CD4-positive, alpha-beta T cell treated with Interleukin-15 for 4 hours (primary cell): ENCODE measurements at regions not wholly inside any gene's neighbourhood (a gene's known extent, or its start where the extent isn't known, plus 50 kb on each side); places are given as distances from the start of the nearest gene placed in this dataset.

Source experiments
- DNase-seq: peaks from one replicate; pipeline ENCODE4 v3.0.0-alpha.2; 2020; ENCODE audit warnings: low spot score

DNA sequence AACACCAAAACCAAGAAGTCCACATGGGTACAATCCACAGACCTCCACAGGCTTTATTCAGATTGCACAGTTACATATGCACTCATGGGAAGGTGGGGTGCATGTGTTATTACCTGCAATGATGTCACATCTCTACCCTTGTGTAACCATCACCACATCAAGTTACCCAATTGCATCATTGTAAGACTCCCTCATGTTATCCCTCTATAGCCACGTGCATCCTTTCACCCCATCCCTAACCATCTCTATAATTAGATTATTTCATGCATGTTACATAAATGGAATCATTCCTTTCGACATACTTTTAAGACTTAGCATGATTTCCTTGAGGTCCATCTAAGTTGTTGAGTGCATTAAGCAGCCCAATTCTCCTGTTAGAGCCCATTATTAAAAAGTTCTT is 408.2 kb upstream of the C16orf82 start:
- DNase-seq: no peak

DNA sequence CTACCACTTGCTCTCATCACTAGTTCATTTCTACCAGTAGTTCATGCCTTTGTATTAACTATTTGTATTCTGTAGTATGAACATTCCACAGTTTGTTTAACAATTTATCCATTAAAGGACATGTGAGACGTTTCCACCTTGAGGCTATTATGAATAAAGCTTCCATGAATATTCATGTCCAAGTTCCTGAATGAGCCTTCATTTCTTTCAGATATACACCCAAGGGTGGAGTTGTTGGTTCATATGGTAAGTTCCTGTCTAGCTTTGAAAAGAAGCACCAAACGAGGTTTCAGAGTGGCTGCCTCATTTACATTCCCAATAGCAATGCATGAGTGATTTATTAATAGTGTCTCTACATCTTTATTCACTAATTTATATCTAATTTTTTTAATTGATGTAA is 407.8 kb upstream of the C16orf82 start:
- DNase-seq: no peak

DNA sequence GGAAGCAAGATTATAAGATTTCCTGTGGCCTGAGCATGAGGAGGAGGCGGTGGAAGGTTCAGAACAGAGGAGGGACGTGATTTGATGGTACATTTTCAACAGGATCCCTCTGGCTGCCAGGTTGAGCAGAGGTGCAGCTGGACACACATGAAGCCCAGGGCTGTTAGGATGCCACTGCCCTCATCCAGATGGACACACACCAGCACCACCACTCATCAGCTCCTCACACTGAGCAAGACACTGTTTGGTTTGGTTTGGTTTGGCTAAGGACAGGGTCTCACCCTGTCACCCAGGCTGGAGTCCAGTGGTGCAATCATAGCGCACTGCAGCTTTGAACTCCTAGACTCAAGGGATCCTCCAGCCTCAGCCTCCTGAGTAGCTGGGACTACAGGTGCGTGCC is 402.6 kb upstream of the C16orf82 start:
- no peak for DNase-seq

DNA sequence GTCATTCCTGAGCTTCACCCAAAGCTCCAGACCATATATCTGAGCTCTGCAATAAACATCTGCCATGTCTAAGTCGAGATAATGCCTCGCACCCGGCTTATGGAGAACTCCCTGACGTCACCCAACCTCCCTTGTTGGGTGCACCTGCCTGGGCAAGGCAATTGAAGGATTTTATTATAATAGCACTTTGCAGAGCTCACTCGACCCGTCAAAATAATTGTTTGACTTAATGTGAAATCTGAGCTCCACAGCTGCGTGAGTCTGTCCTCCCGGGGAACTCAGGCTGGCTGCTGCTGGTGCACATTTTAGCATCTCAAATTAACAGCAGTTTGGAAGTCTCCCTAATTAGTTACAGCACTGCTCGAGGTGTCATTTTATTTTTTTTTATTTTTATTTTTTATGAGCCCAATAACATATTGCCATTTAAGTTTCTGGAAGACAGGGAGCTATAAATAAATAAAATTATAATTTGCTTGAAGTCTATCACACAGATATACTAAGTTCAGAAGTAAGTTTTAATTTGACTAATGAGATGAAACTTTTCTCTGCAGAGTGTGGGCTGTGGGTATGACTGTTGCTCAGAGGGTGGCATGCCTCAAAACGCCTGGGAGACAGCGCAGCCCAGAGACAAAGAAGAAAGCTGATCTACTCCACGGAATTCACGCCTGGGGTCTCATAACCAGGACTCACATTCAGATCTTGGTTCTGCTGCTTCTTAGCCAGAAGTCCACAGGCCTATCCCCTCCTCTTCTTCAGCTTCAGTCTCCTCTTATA is 401.4 kb upstream of the C16orf82 start:
- DNase-seq: no peak

DNA sequence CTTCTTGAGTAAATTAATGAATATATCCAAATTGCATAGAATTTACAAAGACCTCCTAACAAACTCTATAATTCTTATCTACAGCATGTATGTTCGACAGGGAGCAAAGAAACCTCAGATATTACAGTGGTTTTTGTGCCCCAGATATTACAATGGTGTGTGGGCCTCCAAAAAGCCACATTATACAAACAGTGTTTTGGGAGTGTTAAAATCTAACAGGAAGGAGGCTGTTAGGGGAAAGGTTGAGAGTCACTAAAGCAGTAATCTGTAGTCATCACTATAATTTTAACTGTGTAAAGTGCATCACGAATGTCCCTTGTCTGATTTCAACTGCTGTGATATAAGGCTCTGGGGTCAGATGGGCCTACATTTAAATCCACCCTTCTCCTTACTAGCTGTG is 400.2 kb upstream of the C16orf82 start:
- no peak for DNase-seq

DNA sequence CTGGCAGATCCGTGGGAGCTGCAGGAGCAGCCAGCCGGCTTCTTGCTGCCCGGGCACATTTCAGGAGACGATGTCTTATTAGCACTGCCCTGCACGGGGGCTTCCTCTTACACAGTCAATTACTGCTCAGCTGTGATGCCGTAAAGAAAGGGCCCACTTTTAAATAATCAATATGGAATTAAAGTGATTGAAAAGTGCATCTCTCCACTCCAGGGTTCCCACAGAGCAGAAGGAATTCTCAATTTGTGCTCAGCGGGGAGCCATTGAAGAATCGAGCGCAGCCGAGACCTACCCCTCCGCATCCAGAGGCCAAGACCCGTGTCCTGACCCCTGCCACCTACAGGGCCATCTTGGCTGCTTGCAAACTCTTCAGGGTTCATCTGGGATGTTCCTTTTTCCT is 399.4 kb upstream of the C16orf82 start:
- DNase-seq: no peak

DNA sequence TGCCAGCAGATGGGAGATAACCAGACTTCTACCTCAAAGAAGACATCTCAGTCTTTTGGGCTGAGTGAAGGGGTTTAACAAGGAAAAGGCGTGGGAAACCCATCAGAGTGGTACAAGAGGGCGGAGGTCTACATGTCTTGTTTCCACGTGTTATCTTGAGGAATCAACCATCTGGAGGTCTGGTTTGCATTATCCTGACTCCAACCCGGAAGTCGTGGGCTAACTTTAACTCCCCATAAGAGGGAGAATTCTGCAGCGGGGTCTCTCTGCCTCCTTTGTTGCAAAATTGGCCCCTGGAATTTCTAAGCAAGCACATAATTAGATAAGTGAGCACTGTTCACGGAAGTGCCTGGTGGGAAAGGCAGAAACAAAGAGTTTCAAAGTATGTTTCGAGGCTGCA is 398.7 kb upstream of the C16orf82 start:
- DNase-seq: no peak

DNA sequence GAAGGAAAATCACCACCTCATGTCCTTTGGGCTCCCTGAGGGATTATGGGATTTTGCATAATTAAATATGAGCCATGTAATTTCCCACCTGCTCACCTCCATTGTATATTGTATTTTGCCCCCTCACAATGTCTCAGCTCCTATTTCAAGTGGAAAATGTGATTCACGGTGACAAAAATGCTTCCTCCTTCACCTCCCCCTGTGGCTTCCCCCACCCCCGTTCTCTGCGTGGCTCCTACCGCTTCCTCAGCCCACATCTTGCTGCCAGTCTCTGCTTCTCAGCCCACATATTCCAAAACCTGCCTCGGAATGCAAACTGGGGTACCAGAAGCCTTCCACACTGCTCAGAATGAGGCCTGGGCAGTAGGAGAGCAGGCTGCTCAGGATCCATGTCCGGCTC is 394.5 kb upstream of the C16orf82 start:
- no peak for DNase-seq

DNA sequence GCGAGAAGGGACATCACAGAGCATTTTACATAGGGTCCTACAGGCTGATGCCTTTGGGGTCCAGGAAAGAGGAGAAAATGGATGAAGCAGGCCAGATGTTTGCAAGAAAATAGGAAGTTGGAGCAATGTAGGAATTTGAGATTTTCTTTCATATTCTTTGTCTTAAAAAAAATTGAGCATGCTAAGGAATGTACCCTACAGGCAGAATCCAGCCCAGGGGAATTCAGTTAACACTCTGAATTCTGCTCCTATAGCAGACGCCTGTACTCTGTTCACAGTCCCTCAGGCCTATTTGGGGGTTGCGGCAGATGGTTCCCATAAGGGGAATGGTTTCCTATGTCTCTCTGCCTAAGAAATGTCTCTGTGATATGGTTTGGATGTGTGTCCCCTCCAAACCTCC is 393.7 kb upstream of the C16orf82 start:
- DNase-seq: no peak

DNA sequence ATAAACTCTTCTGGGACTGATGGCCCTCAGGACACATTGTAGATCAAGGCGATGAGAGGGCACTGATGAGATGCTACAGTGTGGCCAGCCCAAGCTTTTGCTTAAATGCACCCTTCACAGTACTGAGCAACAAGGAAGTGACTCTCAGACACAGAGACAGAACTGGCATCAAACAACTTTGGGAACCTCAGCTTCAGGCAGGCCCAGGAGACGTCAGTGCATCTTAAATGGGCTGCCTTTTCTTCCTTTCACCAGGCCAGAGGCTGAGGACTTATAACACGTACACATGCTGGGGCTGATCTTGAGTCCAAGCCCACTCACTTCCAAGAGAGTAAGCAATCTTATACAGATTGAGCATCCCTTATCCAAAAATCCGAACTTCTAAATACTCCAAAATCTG is 386.1 kb upstream of the C16orf82 start:
- DNase-seq: no peak

DNA sequence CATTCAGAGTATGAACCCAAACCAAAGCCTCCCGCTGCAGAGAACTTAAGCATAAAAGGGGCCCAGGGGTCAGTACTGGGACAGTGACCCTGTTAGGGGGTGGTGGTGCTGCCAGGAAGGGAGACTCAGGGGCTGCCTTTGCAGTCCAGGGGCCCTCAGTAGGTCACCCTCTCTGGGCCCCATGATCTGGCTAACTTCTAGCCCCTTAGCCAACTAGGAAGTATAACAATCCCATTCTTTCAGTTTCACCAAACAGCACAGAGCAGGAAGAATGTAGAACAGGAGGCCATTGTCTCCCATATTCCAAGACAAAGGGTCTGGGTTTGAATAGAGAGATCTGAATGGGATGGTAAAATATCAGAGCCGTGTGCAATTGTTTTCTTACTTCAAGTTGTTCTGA is 378.6 kb upstream of the C16orf82 start:
- no peak for DNase-seq

DNA sequence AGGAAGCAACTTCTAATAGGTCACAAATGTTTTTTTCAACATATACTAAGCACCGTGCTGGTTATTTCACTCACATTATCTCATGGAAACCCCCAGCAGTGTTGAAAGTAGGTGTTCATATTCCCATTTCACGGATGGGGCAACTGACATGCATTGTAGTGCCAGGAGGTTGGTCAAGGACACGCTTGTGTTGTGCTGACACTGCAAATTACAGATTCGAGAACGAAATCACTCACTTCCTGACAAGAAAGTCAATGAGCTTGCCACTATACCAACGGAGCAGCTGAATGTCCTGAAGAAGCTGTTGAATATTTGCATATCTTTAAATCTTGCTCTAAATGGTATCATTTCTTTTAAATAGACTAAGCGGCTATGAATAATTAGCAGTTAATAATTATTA is 378.0 kb upstream of the C16orf82 start:
- no peak for DNase-seq

DNA sequence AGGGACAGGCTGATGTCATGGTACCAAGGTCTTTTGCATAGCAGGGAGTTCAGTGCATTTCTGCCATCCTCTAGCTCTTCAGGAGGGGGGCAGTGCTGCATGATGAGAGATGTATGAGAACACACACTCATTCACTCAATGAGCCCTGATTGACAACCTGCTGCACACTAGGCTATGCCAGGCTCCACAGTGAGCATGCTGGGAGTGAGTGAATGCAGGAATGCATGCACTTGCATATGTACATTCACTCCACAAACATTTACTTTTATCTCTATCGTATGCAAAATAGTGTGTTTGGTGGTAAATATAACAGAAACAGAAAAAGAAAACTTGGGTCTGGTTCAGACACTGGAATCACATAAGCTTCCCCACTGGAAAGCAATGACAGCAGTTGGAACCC is 374.1 kb upstream of the C16orf82 start:
- no peak for DNase-seq

DNA sequence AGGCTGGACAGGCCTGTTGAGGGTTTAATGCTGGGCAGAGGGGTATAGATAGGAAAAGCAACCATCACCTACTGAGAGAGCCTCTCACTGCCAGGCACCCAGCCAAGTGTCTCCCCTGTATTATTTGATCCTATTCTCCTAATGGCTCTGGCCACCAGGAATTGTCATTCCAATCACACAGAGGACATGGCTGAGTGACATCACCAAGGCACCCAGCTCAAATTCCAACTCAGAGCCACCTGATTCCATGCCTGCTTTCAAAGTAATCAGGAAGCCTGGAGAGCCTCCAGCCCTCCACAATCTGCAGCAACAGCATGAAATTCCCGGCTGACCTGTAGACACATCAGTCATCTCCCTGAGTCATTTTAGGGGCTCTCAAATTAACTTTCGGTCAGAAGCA is 368.9 kb upstream of the C16orf82 start:
- DNase-seq: no peak

DNA sequence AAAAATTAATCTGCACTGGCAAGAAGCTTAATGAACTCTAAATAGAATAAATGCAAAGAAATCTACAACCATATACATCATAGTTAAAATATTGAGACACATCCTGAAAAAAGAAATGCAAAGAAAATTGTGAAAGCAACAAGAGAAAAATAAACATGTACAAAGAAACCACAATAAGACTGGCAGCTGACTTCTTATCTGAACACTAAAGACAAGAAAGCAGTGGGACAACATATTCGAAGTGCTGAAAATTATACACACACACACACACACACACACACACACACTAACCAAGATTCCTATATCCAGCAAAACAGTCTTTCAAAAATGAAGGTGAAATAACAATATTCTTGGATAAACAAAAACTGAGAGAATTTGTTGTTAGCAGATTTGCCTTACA is 366.5 kb upstream of the C16orf82 start:
- no peak for DNase-seq

DNA sequence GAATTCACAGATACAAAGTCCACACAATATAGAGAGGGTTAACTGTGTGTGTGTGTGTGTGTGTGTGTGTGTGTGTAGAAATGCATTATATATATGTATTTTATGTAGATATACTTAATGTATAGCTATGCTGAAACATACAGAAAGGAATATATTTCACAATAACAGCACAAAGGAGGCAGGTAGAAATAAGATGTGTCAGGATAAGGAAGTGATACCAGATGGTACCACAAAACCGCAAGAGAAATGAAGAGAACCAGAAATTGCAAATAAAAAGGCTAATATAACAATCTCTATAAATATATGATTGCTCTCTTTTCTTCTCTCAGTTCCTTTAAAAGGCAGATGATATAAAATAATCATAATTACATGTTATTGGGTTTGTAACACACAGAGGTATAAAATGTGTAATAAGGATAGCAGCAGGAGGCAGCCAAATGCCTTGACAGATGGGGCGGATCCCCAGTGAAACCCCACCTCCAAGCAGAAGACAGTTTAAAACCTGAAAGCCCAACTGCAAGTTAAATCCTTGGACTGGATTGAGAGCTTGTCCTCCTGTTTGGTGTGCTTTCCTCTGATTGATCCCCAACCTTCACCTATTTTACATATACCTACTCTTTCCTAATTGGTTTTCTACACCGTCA is 365.4 kb upstream of the C16orf82 start:
- DNase-seq: no peak

DNA sequence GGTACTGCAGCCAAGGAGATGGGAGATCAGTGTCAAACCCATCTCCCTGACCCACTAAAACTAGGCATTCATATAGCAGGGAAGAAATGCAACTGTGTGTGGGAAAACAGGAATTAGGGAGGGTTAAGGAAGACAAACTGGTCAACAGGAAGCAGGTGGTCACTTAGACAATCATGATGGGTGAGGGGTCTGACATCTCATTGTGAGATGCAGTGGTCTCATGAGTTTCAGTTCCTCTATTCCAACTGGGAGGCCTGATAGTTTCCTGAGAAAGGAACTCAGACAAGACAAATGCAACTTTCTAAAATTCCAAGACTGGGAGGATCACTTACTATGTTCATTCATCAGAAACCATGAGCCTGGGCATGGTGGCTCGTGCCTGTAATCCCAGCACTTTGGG is 361.4 kb upstream of the C16orf82 start:
- DNase-seq: no peak

DNA sequence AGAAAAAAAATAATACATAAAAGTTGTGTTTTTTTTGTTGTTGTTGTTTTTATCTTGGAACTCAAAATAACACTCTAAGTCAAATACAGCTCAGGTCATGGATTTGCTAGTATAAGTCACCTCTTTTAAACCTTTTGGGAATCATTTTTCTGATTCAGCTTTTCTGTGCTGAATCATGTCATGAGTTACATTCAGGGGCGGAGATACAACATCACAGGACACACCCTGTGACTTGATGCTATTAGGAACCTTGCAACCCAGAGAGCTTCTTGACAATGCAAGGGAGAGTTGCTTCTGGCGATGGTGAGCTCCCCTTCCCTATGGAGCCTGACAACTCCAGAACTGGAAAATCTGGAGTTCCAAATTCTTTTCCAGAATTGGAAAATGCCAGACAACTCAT is 358.3 kb upstream of the C16orf82 start:
- no peak for DNase-seq

DNA sequence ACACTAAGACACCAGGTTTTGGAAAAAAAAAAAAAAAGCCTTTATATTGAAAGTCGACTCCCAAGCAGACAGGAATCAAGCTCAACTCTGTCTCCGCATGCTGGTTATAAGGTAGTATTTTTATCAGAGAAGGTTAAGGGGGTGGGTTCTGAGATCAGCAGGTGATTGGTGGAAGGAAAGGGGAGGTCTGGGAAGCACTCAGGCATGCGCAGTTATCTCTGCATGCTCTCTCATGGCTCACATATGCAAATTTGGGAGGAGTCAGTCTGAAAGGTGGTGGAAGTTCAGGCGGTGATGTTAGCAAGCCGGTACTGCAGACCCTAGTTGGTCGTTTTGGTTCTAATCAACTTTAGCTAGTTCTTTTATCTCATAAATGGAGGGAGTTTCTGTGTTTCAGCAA is 357.6 kb upstream of the C16orf82 start:
- DNase-seq: no peak

DNA sequence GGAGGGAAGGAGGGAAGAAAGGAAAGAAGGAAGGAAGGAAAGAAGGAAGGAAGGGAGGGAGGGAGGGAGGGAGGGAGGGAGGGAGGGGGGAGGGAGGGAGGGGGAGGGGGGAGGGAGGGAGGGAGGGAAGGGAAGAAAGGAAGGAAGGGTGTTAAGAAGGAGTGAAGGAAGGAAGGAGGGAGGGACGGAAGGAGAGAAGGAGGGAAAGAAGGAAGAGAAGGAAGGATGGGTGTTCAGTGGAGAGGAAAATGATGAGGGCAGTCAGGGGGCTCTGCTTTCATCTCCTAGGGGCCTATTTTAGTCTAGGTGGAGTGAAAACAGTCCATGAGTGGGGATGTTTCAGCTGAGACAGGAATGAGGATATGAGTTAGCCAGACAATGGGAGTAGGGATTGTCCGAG is 357.0 kb upstream of the C16orf82 start:
- no peak for DNase-seq

DNA sequence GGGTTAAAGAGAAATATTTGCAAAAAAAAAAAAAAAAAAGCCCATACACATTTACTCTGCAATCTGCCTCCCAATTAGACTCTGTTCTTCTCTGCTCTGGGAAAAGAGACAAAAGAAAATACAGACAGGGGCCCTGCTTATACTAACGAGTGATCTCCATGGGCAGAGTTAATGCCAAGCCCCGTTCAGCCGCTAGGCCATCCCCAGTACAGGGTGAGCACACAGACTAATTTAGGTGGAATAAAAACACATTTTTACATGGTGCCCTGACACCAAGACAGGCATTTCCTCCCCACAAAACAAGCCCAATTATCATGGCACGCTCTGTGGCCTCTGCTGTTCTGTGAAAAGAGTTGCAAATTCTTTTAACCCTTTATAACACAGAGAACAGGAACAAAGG is 356.3 kb upstream of the C16orf82 start:
- no peak for DNase-seq

DNA sequence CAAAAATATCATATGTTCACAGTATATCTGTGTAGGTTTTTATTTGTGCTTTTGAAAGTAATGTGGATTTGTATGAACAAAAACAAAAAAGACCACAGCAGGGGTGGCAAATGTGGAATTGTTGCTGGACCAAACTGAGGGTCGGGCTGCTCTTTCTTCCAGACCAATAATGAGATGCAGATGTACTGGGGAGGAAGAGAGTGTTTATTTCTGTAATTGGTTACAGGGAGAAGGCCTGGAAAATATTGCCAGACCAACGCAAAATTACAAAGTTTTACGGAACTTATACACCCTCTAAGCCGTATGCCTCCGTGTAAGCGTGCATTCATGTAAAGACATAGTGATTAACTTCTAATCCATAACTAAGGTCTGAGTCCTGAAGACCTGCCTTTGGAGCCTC is 353.9 kb upstream of the C16orf82 start:
- DNase-seq: no peak

DNA sequence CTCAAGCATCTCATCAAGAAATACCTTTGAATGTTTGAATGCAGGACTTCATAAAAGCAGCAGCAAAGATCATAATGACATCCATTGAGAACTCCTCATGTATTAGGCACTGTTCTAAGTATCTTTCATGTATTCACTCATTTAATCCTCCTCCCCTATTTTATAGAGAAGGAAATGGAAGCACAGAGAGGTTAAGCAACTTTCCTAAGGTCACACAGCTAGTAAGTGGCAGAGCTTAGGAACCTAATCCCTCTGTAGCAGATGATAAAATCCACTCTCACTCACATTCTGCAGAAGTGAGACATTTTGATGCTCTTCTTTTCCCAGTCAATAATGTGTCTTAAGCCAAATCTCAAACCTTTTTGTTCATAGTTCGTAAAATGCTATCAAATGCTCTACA is 350.8 kb upstream of the C16orf82 start:
- no peak for DNase-seq

DNA sequence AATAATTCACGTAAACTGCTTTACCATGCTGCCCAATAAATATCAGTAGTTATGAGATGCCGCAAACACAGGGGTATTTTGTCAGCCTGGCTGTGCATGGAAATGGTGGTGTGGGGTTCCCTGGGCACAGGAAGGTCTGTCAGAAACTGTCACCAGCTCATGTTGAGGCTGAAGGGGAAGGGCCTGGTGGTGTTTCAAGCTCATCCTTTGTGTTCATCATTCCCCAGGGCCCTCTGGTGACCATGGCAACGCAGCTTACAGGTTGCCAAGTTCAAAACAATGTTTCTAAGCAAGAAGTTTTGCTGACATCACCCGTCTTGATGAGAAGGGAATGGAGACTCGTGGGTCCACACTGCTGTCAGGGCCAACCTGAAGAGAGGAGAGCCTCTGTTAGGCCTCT is 348.9 kb upstream of the C16orf82 start:
- DNase-seq: no peak
